Gastroesophageal sphincter (tissue), 3 donors: ENCODE measurements at regions not wholly inside any gene's neighbourhood (a gene's known extent, or its start where the extent isn't known, plus 50 kb on each side); places are given as distances from the start of the nearest gene placed in this dataset.

Experiments
- EP300 ChIP-seq: sonication (generic); formaldehyde crosslinking; IDR thresholded peaks from one replicate; pipeline ENCODE4 v1.6.1; 2017; ENCODE audit warnings: antibody characterized with exemption, mild to moderate bottlenecking
- POLR2A ChIP-seq, 2 donors: fragments of 450-650 bp; IDR thresholded peaks; one replicate each; pipeline ENCODE4 v1.6.1; 2017; ENCODE audit warnings: antibody characterized with exemption in 2 of 2, mild to moderate bottlenecking in 2 of 2, moderate library complexity in 1 of 2
- TF ChIP-seq, protein P1 (sequence below), 4 experiments: fragments of 200-600 bp in 2 of 4; fragments of 450-650 bp in 2 of 4; sonication (generic) in 1 of 4; IDR thresholded peaks; one replicate each; pipeline ENCODE4 v1.5.1; 2017 to 2019; ENCODE audit warnings: antibody characterized with exemption in 4 of 4, mild to moderate bottlenecking in 2 of 4, moderate library complexity in 2 of 4

DNA sequence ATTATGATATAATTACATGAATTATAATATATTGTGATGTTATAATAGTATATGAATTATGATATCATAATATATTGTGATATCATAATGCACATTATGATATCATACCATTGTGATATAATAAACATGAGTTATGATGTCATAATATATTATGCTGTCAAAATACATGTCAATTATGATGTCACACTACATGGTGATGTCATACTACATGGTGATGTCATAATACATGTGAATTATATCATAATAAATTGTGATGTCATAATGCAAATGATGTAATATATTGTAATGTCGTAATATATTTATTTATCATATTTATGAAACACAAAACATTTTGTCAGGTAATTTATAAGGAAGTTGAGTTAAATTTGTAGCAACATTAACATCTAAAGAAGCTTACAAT, 1950.1 kb downstream of the TP53TG3F start:
- TF ChIP-seq, protein P1, sequence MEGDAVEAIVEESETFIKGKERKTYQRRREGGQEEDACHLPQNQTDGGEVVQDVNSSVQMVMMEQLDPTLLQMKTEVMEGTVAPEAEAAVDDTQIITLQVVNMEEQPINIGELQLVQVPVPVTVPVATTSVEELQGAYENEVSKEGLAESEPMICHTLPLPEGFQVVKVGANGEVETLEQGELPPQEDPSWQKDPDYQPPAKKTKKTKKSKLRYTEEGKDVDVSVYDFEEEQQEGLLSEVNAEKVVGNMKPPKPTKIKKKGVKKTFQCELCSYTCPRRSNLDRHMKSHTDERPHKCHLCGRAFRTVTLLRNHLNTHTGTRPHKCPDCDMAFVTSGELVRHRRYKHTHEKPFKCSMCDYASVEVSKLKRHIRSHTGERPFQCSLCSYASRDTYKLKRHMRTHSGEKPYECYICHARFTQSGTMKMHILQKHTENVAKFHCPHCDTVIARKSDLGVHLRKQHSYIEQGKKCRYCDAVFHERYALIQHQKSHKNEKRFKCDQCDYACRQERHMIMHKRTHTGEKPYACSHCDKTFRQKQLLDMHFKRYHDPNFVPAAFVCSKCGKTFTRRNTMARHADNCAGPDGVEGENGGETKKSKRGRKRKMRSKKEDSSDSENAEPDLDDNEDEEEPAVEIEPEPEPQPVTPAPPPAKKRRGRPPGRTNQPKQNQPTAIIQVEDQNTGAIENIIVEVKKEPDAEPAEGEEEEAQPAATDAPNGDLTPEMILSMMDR (IDR thresholded peaks at IDR 0.05), result no peak
- TF ChIP-seq EP300 (no peak), POLR2A (IDR thresholded peaks at IDR 0.05) (no peak)
